Naive thymus-derived CD4-positive, alpha-beta T cell (primary cell): ENCODE measurements at regions not wholly inside any gene's neighbourhood (a gene's known extent, or its start where the extent isn't known, plus 50 kb on each side); places are given as distances from the start of the nearest gene placed in this dataset.

Experiments used
- ATAC-seq: fragments of 150-1000 bp; cut with Tn5 transposase; 2 replicates; pipeline ENCODE4 v1.10.0; 2021; ENCODE audit warnings: mild to moderate bottlenecking, moderate library complexity
- CTCF ChIA-PET: fragments of 350-600 bp; sonication (Branson Sonifier 250); formaldehyde crosslinking; loops from one replicate; lab custom pipeline; 2021; ENCODE audit warnings: antibody characterized with exemption; lab: Charles Lee
- POLR2A ChIA-PET: fragments of 350-600 bp; sonication (Branson Sonifier 250); formaldehyde crosslinking; loops from one replicate; lab custom pipeline; 2021; ENCODE audit warnings: antibody characterized with exemption, inconsistent platforms; lab: Charles Lee
- DNase-seq, 9 donors: peaks; one replicate each; pipeline versions ENCODE4 v3.0.0 to v3.0.0-alpha.2; 2020 to 2022; ENCODE audit warnings: mixed read lengths in 1 of 9
- H3K27ac ChIP-seq: one replicate; pipeline ENCODE4 v1.7.0; 2013; ENCODE audit warnings: mild to moderate bottlenecking, low read depth, low read length, moderate library complexity
- H3K27me3 ChIP-seq, 2 donors: one replicate each; pipeline ENCODE4 v1.7.0; 2013; ENCODE audit warnings: low read length in 2 of 2, mild to moderate bottlenecking in 2 of 2, moderate library complexity in 2 of 2; ENCODE audit not compliant: control insufficient read depth in 2 of 2, insufficient read depth in 2 of 2
- H3K36me3 ChIP-seq, 3 experiments: 1 replicate in 2 of 3; 2 replicates in 1 of 3; pipeline ENCODE4 v1.7.0; 2013; ENCODE audit warnings: low read length in 3 of 3, mild to moderate bottlenecking in 3 of 3, moderate library complexity in 1 of 3; ENCODE audit not compliant: insufficient read depth in 3 of 3, control insufficient read depth in 2 of 3
- H3K4me1 ChIP-seq, 2 donors: one replicate each; pipeline ENCODE4 v1.7.0; 2013; ENCODE audit warnings: low read length in 2 of 2, mild to moderate bottlenecking in 2 of 2, moderate library complexity in 1 of 2; ENCODE audit not compliant: control insufficient read depth in 2 of 2, insufficient read depth in 2 of 2
- H3K4me3 ChIP-seq: 2 replicates; pipeline ENCODE4 v1.7.0; 2013; ENCODE audit warnings: mild to moderate bottlenecking, low read length
- H3K9me3 ChIP-seq, 3 experiments: 1 replicate in 2 of 3; 2 replicates in 1 of 3; pipeline ENCODE4 v1.7.0; 2013; ENCODE audit warnings: low read length in 3 of 3; ENCODE audit not compliant: control insufficient read depth in 2 of 3
- H3K27ac Mint-ChIP-seq, 9 donors: one replicate each; pipeline ENCODE4 v1.8.0; 2020 to 2022; ENCODE audit warnings: mixed read lengths in 9 of 9, mild to moderate bottlenecking in 8 of 9, moderate library complexity in 5 of 9, inconsistent platforms in 2 of 9
- H3K27me3 Mint-ChIP-seq, 5 donors: one replicate each; pipeline ENCODE4 v1.8.0; 2021 to 2022; ENCODE audit warnings: mixed read lengths in 5 of 5, mild to moderate bottlenecking in 1 of 5
- H3K36me3 Mint-ChIP-seq, 5 donors: one replicate each; pipeline ENCODE4 v1.8.0; 2020 to 2022; ENCODE audit warnings: mixed read lengths in 5 of 5, mild to moderate bottlenecking in 3 of 5, inconsistent platforms in 1 of 5
- H3K4me1 Mint-ChIP-seq, 7 donors: one replicate each; pipeline ENCODE4 v1.8.0; 2020 to 2022; ENCODE audit warnings: mixed read lengths in 7 of 7, mild to moderate bottlenecking in 3 of 7, inconsistent platforms in 1 of 7
- H3K4me3 Mint-ChIP-seq, 10 donors: one replicate each; pipeline ENCODE4 v1.8.0; 2020 to 2022; ENCODE audit warnings: mild to moderate bottlenecking in 10 of 10, mixed read lengths in 10 of 10, moderate library complexity in 6 of 10, inconsistent platforms in 2 of 10
- H3K9me3 Mint-ChIP-seq, 11 donors: one replicate each; pipeline ENCODE4 v1.8.0; 2020 to 2022; ENCODE audit warnings: mixed read lengths in 11 of 11, mild to moderate bottlenecking in 4 of 11, inconsistent platforms in 1 of 11, moderate library complexity in 1 of 11
- intact Hi-C, 2 donors: fragments of 100-400 bp; cut with micrococcal nuclease; formaldehyde crosslinking; loops; one replicate each; pipeline ENCODE4 v1.15.1; 2023

DNA sequence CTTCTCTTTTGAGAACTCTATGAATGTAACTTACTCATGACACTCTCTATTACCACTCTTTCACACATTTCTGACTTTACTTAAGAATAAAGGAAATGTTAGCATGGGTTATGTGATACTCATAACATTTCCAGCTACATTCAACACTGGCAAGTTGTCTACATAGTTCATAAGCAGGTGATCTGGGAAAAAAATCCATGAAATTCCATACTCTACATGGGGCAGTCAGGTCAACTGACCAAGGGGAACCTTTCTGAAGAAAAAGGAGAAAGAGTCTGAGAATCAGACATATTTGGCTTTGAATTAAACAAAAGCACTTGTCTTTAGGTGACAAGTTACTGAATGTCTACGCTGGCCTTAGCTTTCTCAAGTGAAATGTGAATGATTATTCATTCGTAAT is 329.1 kb upstream of the ROBO1 start:
- Histone ChIP-seq H3K9me3 (no peaks in the 10 kb centered on the region), H3K4me1 (no peaks in the 10 kb centered on the region), H3K4me3 (no peak overlapping the region), H3K36me3 (no peaks in the 10 kb centered on the region), H3K27me3 (no peaks in the 10 kb centered on the region), H3K27ac (no peak overlapping the region)
- Mint-ChIP-seq H3K9me3 (peaks cover 0 to 13% (median 2%) of the 10 kb centered on the region in 11 donors), H3K27me3 (no peaks in the 10 kb centered on the region), H3K27ac (no peak overlapping the region), H3K36me3 (no peaks in the 10 kb centered on the region), H3K4me1 (no peaks in the 10 kb centered on the region), H3K4me3 (no peak overlapping the region)
- intact Hi-C loops: no loop called here
- ATAC-seq (no peak), DNase-seq (no peak)
- ChIA-PET POLR2A (no interaction called here), CTCF (no interaction called here)

DNA sequence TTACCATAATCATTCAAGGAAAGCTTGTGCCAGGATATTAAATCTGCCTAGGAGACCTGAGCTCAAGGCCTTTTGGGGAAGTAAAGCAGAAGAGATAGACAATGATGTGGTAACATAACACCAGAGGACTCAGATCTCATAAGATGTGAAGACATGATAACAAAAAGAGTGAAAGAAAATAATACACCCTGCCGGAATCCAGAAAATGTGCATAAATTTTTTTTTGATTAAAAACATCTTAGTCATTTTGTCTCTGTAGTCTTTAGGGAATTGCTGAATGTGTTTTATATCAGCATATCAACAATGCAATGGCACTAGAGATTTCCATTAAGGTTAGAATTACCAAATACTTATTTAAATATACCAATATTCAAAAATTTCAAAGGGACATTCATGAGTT is 326.8 kb upstream of the ROBO1 start:
- ATAC-seq (no peak), DNase-seq (no peak)
- Histone ChIP-seq H3K9me3 (no peaks in the 10 kb centered on the region), H3K27me3 (no peaks in the 10 kb centered on the region), H3K27ac (no peak overlapping the region), H3K4me1 (no peaks in the 10 kb centered on the region), H3K4me3 (no peak overlapping the region), H3K36me3 (no peaks in the 10 kb centered on the region)
- no peaks in the 10 kb centered on the region for H3K27me3 Mint-ChIP-seq
- no peaks in the 10 kb centered on the region for H3K4me1 Mint-ChIP-seq
- POLR2A ChIA-PET: no interaction called here
- no peak overlapping the region for H3K27ac Mint-ChIP-seq
- H3K9me3 Mint-ChIP-seq: peaks cover 0 to 9% (median 2%) of the 10 kb centered on the region in 11 donors
- H3K4me3 Mint-ChIP-seq: no peak overlapping the region
- no peaks in the 10 kb centered on the region for H3K36me3 Mint-ChIP-seq
- CTCF ChIA-PET: no interaction called here
- intact Hi-C loops: no loop called here

DNA sequence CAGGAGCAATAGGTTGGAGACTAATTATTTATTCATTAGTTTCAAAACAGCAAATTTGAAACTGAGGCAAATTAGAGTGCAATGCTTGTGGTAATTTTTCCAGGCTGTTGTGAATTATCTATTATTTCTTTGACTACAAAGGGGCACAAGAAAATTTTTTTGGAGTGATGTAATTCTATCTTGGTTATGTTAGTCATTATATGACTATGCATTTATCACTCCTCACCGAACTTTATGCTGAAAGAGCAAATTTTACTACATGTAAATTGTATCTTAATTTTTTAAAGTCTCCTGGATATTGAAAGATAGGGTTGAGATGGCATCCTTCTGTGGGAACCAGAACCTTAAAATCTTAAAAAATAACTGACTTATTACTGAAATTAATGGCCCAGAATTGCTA is 320.0 kb upstream of the ROBO1 start:
- no peak overlapping the region for H3K27ac ChIP-seq
- ChIA-PET POLR2A (no interaction called here), CTCF (no interaction called here)
- H3K27ac Mint-ChIP-seq: no peak overlapping the region
- DNase-seq (no peak), ATAC-seq (no peak)
- H3K27me3 Mint-ChIP-seq: no peaks in the 10 kb centered on the region
- no peak overlapping the region for H3K4me3 ChIP-seq
- no peaks in the 10 kb centered on the region for H3K27me3 ChIP-seq
- no peaks in the 10 kb centered on the region for H3K4me1 Mint-ChIP-seq
- H3K36me3 Mint-ChIP-seq: no peaks in the 10 kb centered on the region
- H3K9me3 Mint-ChIP-seq: peaks cover 0 to 16% (median 0%) of the 10 kb centered on the region in 11 donors
- H3K36me3 ChIP-seq: no peaks in the 10 kb centered on the region
- intact Hi-C loops: no loop called here
- no peaks in the 10 kb centered on the region for H3K4me1 ChIP-seq
- H3K4me3 Mint-ChIP-seq: no peak overlapping the region
- no peaks in the 10 kb centered on the region for H3K9me3 ChIP-seq

DNA sequence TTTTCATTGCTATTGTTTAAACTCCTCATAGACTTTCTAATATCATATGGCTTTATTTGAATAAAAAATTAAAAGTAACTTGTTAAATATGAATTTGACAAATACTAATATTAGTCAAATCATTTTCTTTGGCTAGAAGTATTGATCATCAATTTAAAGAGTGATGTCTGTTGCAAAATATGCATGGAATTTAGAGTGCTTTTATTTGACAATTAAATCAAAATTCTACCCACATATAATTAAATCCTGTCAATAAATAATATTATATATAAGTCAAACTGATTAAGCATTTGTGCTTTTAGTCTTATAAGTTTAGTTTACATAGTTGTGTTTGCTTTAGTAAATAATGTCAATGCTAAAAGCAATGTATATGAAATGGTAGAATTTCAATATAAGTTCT is 318.6 kb upstream of the ROBO1 start:
- no peaks in the 10 kb centered on the region for H3K9me3 ChIP-seq
- Mint-ChIP-seq H3K36me3 (no peaks in the 10 kb centered on the region), H3K4me3 (no peak overlapping the region), H3K4me1 (no peaks in the 10 kb centered on the region), H3K27me3 (no peaks in the 10 kb centered on the region), H3K27ac (no peak overlapping the region), H3K9me3 (peaks cover 0 to 21% (median 0%) of the 10 kb centered on the region in 11 donors)
- ChIA-PET CTCF (no interaction called here), POLR2A (no interaction called here)
- no peak overlapping the region for H3K4me3 ChIP-seq
- H3K4me1 ChIP-seq: no peaks in the 10 kb centered on the region
- no peaks in the 10 kb centered on the region for H3K27me3 ChIP-seq
- ATAC-seq (no peak), DNase-seq (no peak)
- H3K36me3 ChIP-seq: no peaks in the 10 kb centered on the region
- intact Hi-C loops: no loop called here
- no peak overlapping the region for H3K27ac ChIP-seq

DNA sequence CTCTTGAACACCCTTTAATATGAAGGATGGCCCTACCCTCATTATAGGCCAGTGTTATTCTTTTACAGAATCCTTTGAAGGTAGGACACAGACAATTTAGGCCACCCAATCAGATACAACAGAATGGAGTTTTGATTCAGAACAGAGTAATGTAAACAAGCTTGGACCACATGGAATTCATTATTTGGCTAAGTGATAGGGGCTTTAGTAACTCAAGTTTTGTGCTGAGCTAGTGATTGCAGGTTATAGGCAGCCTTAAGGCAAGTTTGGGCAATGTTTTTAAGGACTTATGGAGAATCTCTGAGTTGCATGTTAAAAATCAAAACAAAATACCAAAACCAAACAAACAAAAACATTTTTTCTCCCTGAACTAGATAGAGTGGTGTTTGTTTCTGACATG is 312.1 kb upstream of the ROBO1 start:
- Histone ChIP-seq H3K4me1 (no peaks in the 10 kb centered on the region), H3K27me3 (no peaks in the 10 kb centered on the region), H3K9me3 (no peaks in the 10 kb centered on the region), H3K36me3 (no peaks in the 10 kb centered on the region), H3K4me3 (no peak overlapping the region), H3K27ac (no peak overlapping the region)
- H3K36me3 Mint-ChIP-seq: no peaks in the 10 kb centered on the region
- POLR2A ChIA-PET: no interaction called here
- no peak for ATAC-seq
- peaks cover 0 to 32% (median 11%) of the 10 kb centered on the region in 11 donors for H3K9me3 Mint-ChIP-seq
- no peak overlapping the region for H3K27ac Mint-ChIP-seq
- DNase-seq: no peak
- no peaks in the 10 kb centered on the region for H3K4me1 Mint-ChIP-seq
- no peaks in the 10 kb centered on the region for H3K27me3 Mint-ChIP-seq
- H3K4me3 Mint-ChIP-seq: no peak overlapping the region
- CTCF ChIA-PET: no interaction called here
- intact Hi-C loops: no loop called here

DNA sequence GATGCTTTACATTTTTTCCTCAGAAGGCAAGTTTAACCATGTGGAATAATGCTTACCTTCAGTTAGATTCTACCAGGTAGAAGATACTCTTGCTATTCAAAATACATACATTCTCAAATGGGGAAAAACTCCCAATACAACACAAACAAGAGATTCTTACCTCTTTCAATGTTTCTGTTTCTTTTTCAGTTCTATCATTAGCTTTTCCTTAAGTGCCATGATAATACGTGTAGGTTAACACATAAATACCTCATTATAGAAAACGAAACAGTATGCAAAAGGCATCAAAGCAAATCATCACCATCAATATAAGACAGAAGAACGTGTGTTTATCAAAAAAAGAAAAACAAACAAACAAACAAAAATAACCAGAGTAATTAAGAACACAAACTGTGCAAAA is 300.7 kb upstream of the ROBO1 start:
- Mint-ChIP-seq H3K9me3 (peaks cover 5 to 36% (median 14%) of the 10 kb centered on the region in 11 donors), H3K27ac (no peak overlapping the region), H3K36me3 (no peaks in the 10 kb centered on the region), H3K4me1 (no peaks in the 10 kb centered on the region), H3K4me3 (no peak overlapping the region), H3K27me3 (no peaks in the 10 kb centered on the region)
- no peaks in the 10 kb centered on the region for H3K36me3 ChIP-seq
- H3K4me3 ChIP-seq: no peak overlapping the region
- ChIA-PET POLR2A (no interaction called here), CTCF (no interaction called here)
- DNase-seq (no peak), ATAC-seq (no peak)
- no peaks in the 10 kb centered on the region for H3K27me3 ChIP-seq
- H3K4me1 ChIP-seq: no peaks in the 10 kb centered on the region
- H3K9me3 ChIP-seq: no peaks in the 10 kb centered on the region
- no peak overlapping the region for H3K27ac ChIP-seq
- intact Hi-C loops: no loop called here

DNA sequence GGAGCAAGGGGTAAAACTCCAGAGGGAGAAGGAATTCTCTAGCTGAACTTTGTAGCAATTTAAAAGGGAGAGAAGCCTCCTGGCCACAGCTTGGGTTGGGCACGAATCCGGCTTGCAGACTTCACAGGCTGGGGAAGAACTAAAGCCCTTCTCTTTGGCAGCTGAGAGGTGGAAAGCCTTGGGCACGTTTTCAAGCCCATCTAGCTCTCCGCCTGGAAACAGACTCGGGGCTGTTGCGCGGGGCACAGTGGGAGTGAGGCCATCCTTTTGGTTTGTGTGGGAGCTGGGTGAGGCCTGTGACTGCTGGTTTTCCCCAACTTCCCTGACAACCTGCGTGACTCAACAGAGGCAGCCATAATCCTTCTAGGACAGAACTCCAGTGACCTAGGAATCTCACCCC is 295.7 kb upstream of the ROBO1 start:
- Mint-ChIP-seq H3K4me1 (no peaks in the 10 kb centered on the region), H3K4me3 (no peak overlapping the region), H3K9me3 (peaks cover 0 to 41% (median 10%) of the 10 kb centered on the region in 11 donors), H3K36me3 (no peaks in the 10 kb centered on the region), H3K27ac (no peak overlapping the region), H3K27me3 (no peaks in the 10 kb centered on the region)
- H3K4me1 ChIP-seq: no peaks in the 10 kb centered on the region
- POLR2A ChIA-PET: no interaction called here
- CTCF ChIA-PET: no interaction called here
- H3K4me3 ChIP-seq: no peak overlapping the region
- no peaks in the 10 kb centered on the region for H3K9me3 ChIP-seq
- no peak overlapping the region for H3K27ac ChIP-seq
- no peak for DNase-seq
- intact Hi-C loops: no loop called here
- no peaks in the 10 kb centered on the region for H3K36me3 ChIP-seq
- H3K27me3 ChIP-seq: no peaks in the 10 kb centered on the region
- no peak for ATAC-seq
